CD4-positive, CD25-positive, alpha-beta regulatory T cell (primary cell): ENCODE measurements at regions not wholly inside any gene's neighbourhood (a gene's known extent, or its start where the extent isn't known, plus 50 kb on each side); places are given as distances from the start of the nearest gene placed in this dataset.
"Not testable (repeated sequence)": the region's sequence is repeated elsewhere in the genome, so short reads cannot be mapped to it uniquely, and the experiment has no call there.

Experiments used
- ATAC-seq, 2 donors: fragments of 150-1000 bp; cut with Tn5 transposase; one replicate each; pipeline ENCODE4 v1.10.0; 2021; ENCODE audit warnings: low read depth in 2 of 2, moderate number of reproducible peaks in 2 of 2, moderate library complexity in 1 of 2
- DNase-seq, 3 donors: peaks; one replicate each; pipeline versions ENCODE4 v3.0.0 to v3.0.0-alpha.2; 2012 to 2022; ENCODE audit warnings: mixed read lengths in 1 of 3
- H3K27ac ChIP-seq: one replicate; pipeline ENCODE4 v1.7.0; 2013; ENCODE audit warnings: mild to moderate bottlenecking, low read length; ENCODE audit not compliant: insufficient read depth, poor library complexity, severe bottlenecking
- H3K27me3 ChIP-seq: one replicate; pipeline ENCODE4 v1.7.0; 2013; ENCODE audit warnings: low read length; ENCODE audit not compliant: control insufficient read depth, insufficient read depth
- H3K36me3 ChIP-seq: one replicate; pipeline ENCODE4 v1.7.0; 2013; ENCODE audit warnings: mild to moderate bottlenecking, low read length, moderate library complexity; ENCODE audit not compliant: control insufficient read depth, insufficient read depth
- H3K4me1 ChIP-seq: 2 replicates; pipeline ENCODE4 v1.7.0; 2013; ENCODE audit warnings: mild to moderate bottlenecking, low read length; ENCODE audit not compliant: insufficient read depth, control insufficient read depth, poor library complexity, severe bottlenecking
- H3K4me3 ChIP-seq: one replicate; pipeline ENCODE4 v1.7.0; 2013; ENCODE audit warnings: low read depth, mild to moderate bottlenecking, low read length, moderate library complexity
- H3K9me3 ChIP-seq, 2 experiments: 1 replicate in 1 of 2; 2 replicates in 1 of 2; pipeline ENCODE4 v1.7.0; 2013; ENCODE audit warnings: low read length in 2 of 2, mild to moderate bottlenecking in 1 of 2, moderate library complexity in 1 of 2; ENCODE audit not compliant: control insufficient read depth in 2 of 2
- H3K27ac Mint-ChIP-seq, 3 donors: one replicate each; pipeline ENCODE4 v1.8.0; 2020 to 2022; ENCODE audit warnings: mild to moderate bottlenecking in 3 of 3, mixed read lengths in 3 of 3, moderate library complexity in 2 of 3
- H3K27me3 Mint-ChIP-seq: one replicate; pipeline ENCODE4 v1.8.0; 2022; ENCODE audit warnings: mild to moderate bottlenecking, mixed read lengths
- H3K36me3 Mint-ChIP-seq: one replicate; pipeline ENCODE4 v1.8.0; 2020; ENCODE audit warnings: mixed read lengths
- H3K4me1 Mint-ChIP-seq, 4 donors: one replicate each; pipeline ENCODE4 v1.8.0; 2020 to 2022; ENCODE audit warnings: mixed read lengths in 4 of 4, mild to moderate bottlenecking in 1 of 4
- H3K4me3 Mint-ChIP-seq, 4 donors: one replicate each; pipeline ENCODE4 v1.8.0; 2020 to 2022; ENCODE audit warnings: mild to moderate bottlenecking in 4 of 4, mixed read lengths in 4 of 4, moderate library complexity in 3 of 4
- H3K9me3 Mint-ChIP-seq, 7 donors: one replicate each; pipeline ENCODE4 v1.8.0; 2020 to 2022; ENCODE audit warnings: mixed read lengths in 7 of 7, mild to moderate bottlenecking in 3 of 7, moderate library complexity in 2 of 7

- H3K27ac ChIP-seq, H3K36me3 Mint-ChIP-seq, H3K27me3 Mint-ChIP-seq, H3K36me3 ChIP-seq, H3K4me1 Mint-ChIP-seq, H3K4me3 Mint-ChIP-seq, H3K27me3 ChIP-seq, H3K27ac Mint-ChIP-seq, H3K9me3 ChIP-seq, ATAC-seq, H3K9me3 Mint-ChIP-seq, H3K4me1 ChIP-seq, H3K4me3 ChIP-seq, DNase-seq: not testable (repeated sequence)
These were observed 352.5 kb downstream of the KCNJ18 start for GRCh38 chr17:22044706-22045246.

GRCh38 chr17:22047521-22047920 lies 355.2 kb downstream of the KCNJ18 start:
- not testable (repeated sequence) for ATAC-seq, H3K36me3 ChIP-seq, H3K27ac ChIP-seq, H3K36me3 Mint-ChIP-seq, H3K27me3 ChIP-seq, H3K4me3 ChIP-seq, DNase-seq, H3K9me3 Mint-ChIP-seq, H3K9me3 ChIP-seq, H3K27ac Mint-ChIP-seq, H3K4me1 Mint-ChIP-seq, H3K4me1 ChIP-seq, H3K27me3 Mint-ChIP-seq, H3K4me3 Mint-ChIP-seq

DNA sequence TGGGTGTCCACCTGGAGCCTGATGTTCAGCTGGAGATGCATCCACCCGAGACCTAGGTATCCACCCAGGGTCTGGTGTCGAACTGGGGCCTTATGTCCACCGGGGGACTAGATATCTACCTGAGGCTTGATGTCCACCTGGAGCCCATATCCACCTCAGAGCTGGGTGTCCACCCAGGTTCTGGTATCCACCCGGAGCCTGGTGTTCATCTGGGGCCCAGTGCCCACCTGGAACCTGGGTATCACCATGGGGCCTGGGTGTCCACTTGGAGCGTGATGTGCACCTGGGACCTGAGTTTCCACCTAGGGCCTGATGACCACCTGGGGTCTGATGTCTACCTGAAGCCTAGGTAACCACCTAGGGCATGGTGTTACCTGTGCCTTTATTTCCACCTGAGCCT lies 355.9 kb downstream of the KCNJ18 start:
- not testable (repeated sequence) for ATAC-seq, H3K27me3 Mint-ChIP-seq, H3K4me3 Mint-ChIP-seq, H3K27ac Mint-ChIP-seq, H3K4me3 ChIP-seq, H3K27ac ChIP-seq, H3K36me3 Mint-ChIP-seq, H3K27me3 ChIP-seq, H3K9me3 Mint-ChIP-seq, H3K9me3 ChIP-seq, H3K4me1 Mint-ChIP-seq, DNase-seq, H3K4me1 ChIP-seq, H3K36me3 ChIP-seq

DNA sequence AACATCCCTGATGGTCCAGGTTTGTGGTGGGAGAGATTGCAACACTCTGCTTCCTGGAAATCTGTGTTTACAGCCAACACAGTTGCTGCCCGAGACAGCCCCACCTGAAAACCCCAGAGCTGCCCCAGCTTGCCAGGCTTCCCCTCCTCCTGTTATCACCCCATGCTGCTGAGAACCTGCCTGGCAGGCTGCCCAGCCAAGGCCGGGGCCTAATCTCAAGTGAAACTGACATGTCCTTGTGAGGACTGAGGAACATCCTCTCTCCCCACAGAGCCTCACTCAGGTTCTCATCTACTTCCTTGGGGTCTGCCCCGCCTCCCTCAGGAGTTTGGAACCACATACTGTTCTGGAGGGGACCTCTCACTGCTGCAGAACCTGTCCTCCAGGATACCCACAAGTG lies 358.4 kb downstream of the KCNJ18 start:
- H3K27me3 ChIP-seq, DNase-seq, H3K4me3 ChIP-seq, H3K36me3 ChIP-seq, H3K4me1 Mint-ChIP-seq, ATAC-seq, H3K4me3 Mint-ChIP-seq, H3K9me3 Mint-ChIP-seq, H3K27ac ChIP-seq, H3K9me3 ChIP-seq, H3K27ac Mint-ChIP-seq, H3K4me1 ChIP-seq, H3K27me3 Mint-ChIP-seq, H3K36me3 Mint-ChIP-seq: not testable (repeated sequence)

- H3K27me3 Mint-ChIP-seq, H3K4me3 Mint-ChIP-seq, H3K9me3 ChIP-seq, H3K9me3 Mint-ChIP-seq, DNase-seq, ATAC-seq, H3K27ac Mint-ChIP-seq, H3K4me3 ChIP-seq, H3K27me3 ChIP-seq, H3K4me1 Mint-ChIP-seq, H3K36me3 Mint-ChIP-seq, H3K36me3 ChIP-seq, H3K27ac ChIP-seq, H3K4me1 ChIP-seq: not testable (repeated sequence)
These were observed 360.4 kb downstream of the KCNJ18 start for GRCh38 chr17:22052715-22053114.

DNA sequence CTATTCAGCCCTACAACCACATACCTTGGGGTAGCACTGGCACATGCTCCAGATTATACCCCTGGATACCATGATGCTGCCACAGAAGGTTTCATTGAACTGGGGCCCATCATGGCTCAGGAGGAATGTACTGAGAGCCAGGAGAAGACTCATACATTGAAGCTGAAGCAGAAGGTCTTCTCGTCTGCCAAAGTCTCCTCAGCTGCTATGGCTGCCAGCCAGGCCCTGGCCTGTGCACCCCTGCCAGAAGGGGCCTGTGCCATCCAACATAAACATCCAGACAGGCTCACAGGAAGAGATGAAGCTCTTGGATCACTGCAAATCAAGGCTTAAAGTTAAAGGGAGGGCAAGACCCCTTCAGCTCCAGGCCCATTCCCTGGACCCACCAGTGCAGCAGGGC lies 364.2 kb downstream of the KCNJ18 start:
- peak overlapping the region in 1 of 3 donors; percentile 49 for H3K27ac Mint-ChIP-seq
- not testable (repeated sequence) for H3K27me3 Mint-ChIP-seq

DNA sequence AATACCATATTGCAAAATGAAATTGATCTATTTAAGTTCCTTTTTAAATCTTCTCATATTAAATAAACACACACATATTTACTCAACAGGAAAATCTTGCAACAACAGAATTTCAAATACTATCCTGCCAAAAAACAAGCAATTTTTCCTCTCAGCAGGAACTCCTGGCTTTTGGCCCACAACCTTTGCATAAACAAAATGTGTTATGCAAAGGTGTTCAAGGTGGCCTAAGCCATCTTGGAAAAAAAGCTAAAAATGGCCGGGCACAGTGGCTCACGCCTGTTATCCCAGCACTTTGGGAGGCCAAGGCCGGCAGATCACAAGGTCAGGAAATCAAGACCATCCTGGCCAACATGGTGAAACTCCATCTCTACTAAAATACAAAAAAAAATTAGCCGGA lies 383.6 kb downstream of the KCNJ18 start:
- not testable (repeated sequence) for H3K4me1 Mint-ChIP-seq, H3K4me3 Mint-ChIP-seq, ATAC-seq, H3K36me3 ChIP-seq, H3K9me3 Mint-ChIP-seq, H3K27ac Mint-ChIP-seq, H3K27ac ChIP-seq, H3K4me1 ChIP-seq, H3K4me3 ChIP-seq, H3K9me3 ChIP-seq, DNase-seq, H3K27me3 Mint-ChIP-seq, H3K36me3 Mint-ChIP-seq, H3K27me3 ChIP-seq

More for the DNA sequence above, 364.2 kb downstream of the KCNJ18 start:
- not testable (repeated sequence) for ATAC-seq, H3K27me3 ChIP-seq, DNase-seq, H3K4me3 ChIP-seq, H3K4me1 Mint-ChIP-seq, H3K9me3 ChIP-seq, H3K4me3 Mint-ChIP-seq, H3K4me1 ChIP-seq, H3K9me3 Mint-ChIP-seq, H3K36me3 Mint-ChIP-seq, H3K36me3 ChIP-seq, H3K27ac ChIP-seq

GRCh38 chr17:22088589-22088988 lies 396.3 kb downstream of the KCNJ18 start:
- H3K27ac ChIP-seq, ATAC-seq, H3K4me1 ChIP-seq, DNase-seq, H3K4me3 ChIP-seq, H3K36me3 ChIP-seq, H3K27me3 ChIP-seq, H3K27me3 Mint-ChIP-seq, H3K27ac Mint-ChIP-seq, H3K4me1 Mint-ChIP-seq, H3K36me3 Mint-ChIP-seq, H3K4me3 Mint-ChIP-seq, H3K9me3 ChIP-seq: not testable (repeated sequence)
- H3K9me3 Mint-ChIP-seq = peaks cover 0 to 25% (median 3%) of the 10 kb centered on the region in 7 donors
